ENCODE measurements at regions not wholly inside any gene's neighbourhood (a gene's known extent, or its start where the extent isn't known, plus 50 kb on each side); places are given as distances from the start of the nearest gene placed in this dataset.

GRCh38 chr14:51518280-51518679, 133.4 kb upstream of the FRMD6 start:
- no peak for DNase-seq

DNA sequence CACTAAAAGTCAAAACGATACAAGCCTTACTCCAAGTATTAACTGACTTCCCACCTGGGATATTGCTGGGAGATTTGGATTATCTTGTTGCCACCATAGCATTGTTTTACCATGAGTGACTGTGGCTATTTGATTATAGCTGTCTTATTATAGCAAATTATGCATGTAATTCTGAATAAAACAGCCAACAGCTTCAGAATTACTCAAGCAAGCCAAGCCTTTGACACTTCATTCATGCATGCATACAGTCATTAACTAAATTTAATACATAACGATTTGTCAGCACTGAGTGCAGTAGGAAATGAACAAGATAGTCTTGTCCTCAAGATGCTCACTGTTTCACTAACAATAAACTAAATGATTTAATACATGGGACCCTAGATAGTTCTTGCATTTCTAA, 133.0 kb upstream of the FRMD6 start:
- no peak for DNase-seq

DNA sequence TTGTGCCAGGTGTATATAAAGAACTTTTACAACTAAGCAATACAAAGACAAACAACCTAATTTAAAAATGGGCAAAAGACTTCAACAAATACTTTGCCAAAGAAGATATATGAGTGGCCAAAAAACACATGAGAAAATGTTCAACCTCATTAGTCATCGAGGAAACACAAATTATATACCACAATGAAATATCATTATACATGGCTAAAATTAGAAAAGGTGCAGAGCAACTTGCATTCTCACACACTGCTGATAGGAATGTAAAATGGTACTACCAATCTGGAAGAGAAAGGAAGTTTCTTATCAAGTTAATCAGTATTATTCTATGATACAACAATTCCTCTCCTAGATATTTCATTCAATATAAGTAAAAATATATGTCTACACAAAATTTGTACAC, 131.6 kb upstream of the FRMD6 start:
- DNase-seq: no peak

GRCh38 chr14:51521764-51522163, 129.9 kb upstream of the FRMD6 start:
- DNase-seq: no peak

DNA sequence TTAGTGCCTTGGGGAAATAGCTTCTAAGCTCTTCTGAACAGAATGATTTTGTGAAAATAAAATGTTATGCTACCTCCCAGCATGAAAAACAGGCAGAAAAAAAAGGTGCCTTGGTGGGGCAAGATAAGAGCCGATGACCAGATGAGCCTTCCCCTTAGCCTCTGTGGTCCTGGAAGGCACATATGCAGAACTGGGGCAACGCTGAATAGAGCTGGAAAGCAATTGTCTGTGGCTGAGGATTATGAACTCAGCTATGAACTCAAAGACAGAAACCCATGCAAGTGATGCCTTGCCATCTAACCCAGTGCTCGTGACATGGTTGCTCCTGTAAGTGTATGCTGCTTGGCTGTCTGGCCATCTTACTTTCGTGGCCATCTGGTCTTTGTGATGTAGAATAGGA, 128.5 kb upstream of the FRMD6 start:
- DNase-seq: no peak

DNA sequence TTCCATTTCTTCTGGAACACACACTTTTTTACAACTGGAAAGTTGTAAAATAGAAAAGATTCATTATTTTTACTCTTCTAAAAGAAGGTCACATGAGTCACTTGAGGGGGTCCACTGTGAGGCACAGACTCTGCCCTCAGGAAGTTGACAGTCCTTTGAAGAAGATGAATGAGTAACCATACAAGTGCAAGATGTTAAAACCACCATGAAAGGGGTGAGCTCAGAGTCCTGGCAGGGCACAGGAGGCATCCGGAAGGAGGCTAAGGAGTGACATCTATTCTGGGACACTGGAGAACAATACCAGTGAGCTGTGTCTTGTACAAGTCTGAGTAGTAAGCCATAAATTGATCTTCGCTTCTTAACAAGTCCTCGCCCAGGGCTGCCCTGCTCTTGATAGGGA, 126.0 kb upstream of the FRMD6 start:
- DNase-seq: no peak

DNA sequence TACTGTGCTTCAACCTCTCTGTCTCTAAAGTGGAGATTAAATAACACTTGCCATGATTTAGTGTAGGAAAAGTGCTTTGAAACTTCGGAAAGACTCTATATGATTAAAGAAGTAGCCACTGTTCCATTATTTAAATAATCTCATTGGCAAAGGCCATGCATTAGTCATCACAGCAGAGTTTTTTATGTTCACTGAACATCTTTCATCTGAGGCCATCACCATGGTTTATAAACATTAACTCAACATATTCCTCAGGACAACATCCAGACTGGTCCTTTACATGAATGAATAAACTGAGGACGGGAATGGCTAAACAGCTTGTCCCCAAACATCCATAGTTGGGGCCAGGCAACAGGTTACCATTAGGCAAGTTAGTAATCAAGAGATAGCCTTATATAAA, 124.6 kb upstream of the FRMD6 start:
- DNase-seq: no peak

DNA sequence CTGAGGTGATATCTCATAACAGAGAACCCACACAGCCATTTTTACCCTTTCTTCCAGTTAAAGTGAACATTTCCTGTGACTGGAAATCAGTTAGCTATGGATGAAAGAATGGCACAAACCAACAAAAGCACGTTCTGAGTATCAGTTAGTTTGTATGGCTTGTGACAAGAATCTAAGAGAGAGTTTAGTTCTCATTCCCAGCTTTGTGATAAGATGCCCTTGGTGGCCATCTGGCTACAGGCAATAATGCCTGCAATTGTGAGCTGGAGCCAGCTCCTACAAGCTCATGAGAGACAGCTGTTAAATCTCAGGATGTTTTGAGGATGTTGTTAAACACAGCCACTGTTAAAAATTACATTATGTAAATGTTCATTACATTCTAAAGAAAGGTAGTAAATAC, 122.0 kb upstream of the FRMD6 start:
- DNase-seq: no peak

DNA sequence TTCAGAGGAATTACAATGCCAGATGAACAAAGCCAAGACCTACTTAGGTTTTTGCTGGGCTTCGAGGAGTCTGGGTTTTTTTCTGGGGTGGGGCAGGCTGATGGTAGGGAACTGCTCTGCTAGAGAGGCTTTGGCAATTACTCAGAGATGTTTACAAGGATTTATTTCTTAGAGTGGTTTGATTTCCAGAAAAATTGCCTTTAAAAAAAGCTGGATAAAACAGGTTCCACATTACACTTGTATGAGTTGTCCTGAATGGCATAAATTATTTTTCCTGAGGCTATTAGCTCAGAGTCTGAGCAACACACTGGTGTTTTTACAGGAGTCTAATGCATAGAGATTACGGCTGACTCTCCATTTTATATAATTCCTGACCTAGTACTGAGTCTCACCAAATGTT, 118.5 kb upstream of the FRMD6 start:
- no peak for DNase-seq

DNA sequence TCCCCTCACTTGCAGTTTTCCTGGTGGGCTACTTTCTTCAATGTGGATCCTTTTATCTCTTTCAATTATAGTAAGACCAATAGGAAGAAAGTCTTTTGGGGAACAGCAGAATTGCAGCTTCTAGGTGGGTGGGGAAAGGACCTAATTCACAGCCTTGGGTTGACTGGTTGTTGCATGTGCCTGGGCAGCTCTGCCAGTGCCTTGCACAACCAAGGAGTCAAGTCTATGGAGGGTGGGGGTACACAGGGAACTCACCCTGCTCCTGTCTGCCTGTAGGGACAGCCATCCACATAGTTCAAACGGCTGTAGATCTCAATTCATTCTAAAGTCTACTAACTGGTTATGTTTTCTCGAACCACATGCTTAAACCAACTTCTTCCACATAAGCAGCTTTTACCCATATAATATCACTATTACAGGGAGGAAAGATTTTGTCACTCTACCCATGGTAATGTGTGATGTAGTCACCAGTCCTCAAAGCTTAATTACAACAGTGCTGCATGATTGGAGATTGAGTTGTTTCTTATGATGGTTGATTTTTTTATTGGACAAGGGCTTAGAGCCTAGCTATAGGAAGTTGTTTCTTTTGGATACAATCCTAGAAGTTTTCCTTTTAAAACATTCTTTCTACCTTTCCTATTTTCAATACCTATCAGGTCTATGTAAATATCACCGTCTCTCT, 117.7 kb upstream of the FRMD6 start:
- no peak for DNase-seq

DNA sequence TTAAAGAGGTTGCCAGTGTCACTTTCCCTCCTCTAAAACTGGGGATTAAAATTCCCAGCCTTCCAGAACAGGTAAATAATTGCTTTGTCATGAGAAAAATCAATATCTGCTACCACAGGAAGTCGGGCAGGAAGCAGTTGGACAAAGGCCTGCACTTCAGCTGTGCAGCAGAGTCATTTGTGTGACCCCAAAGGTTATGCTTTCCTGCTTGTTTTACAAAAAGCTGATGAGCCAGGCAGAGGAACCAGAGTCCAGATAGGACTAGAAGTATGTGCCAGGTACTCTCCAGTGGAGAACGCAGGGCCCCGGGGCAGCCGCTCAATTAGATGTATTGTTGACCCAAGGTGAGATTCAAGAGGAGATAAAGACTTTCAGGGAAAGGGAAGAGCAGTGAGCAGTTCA, 117.1 kb upstream of the FRMD6 start:
- DNase-seq: no peak

- DNase-seq: no peak
Observed at GRCh38 chr14:51535443-51536044, 116.2 kb upstream of the FRMD6 start.

DNA sequence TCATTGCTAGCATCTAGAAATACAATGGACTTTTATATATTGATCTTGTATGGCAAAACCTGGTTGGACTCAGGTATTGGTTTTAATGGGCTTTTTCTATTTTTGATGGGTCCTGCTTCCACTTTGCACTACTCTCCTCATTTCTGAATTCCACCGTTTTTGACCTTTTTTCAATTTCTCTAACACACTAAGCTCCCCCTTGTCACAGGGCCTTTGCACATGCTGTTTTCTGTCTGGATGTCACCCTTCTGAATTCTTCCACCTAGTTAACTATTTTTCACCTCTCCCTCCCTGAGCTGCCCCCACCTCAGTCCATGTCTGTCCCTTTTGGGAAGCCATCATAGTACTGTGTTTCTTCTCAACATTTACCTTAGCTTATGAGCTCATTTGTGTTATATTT, 112.7 kb upstream of the FRMD6 start:
- no peak for DNase-seq

DNA sequence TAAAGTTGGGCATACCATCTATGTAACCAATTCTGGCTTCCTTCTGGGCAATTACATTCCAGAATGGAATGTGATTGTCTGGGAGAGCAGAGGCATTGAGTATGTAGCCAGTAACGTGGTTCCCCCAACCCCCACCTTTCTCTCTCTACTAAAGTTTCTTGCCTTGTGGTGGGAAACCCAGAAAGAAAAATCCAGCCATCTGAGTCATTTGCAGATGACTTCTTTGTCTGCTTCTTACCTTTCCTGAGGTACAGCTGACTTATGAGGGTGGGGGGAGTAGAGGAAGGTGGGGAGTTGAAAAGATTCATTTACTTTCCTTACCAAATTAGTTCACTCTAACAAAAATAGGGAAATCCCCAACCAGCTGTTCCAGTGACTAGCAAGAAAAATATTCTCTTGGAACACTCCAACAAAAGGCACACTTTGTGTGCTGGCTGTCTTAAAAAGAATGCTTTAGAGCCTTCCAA, 112.1 kb upstream of the FRMD6 start:
- DNase-seq: no peak

DNA sequence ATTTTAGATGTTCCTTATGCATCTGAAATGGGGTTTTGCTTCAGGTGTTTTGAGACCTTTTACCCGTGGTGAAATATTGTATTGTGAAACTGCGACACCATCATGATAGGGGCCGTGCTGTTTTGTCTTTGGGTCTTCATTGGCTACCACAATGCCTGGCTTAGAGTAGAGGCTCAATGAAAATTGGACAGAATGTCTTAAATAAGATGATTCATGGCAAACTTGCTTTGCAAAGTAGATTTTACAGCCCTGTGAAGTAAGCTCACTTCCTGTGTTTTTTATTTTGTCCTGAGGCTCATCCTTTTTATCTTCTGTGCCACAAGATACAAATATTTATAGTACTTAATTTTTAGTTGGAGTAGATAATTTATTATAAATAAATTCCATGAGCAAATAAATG, 111.3 kb upstream of the FRMD6 start:
- DNase-seq: no peak

- DNase-seq: no peak
Observed at GRCh38 chr14:51544471-51544870, 107.2 kb upstream of the FRMD6 start.

DNA sequence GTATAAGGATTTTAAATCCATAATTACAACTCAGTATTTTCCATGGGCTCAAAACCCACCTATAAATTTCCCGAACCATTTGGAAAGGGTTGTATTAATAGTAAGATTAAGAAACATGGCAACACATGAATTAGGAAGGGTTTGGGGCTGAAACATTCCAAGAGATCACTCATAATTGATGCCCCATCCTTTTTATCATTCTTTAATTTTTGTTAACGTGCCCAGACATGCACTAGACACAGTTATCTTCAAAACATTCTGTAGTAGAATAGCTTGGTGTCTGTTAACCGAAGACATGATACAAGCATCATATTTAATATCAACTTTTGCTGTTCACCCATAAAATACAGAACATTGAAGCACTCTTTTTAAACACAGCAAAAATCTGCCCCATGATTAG, 106.8 kb upstream of the FRMD6 start:
- DNase-seq: no peak

- DNase-seq: no peak
Observed at GRCh38 chr14:51545396-51545795, 106.3 kb upstream of the FRMD6 start.

GRCh38 chr14:51546099-51546498, 105.6 kb upstream of the FRMD6 start:
- no peak for DNase-seq

DNA sequence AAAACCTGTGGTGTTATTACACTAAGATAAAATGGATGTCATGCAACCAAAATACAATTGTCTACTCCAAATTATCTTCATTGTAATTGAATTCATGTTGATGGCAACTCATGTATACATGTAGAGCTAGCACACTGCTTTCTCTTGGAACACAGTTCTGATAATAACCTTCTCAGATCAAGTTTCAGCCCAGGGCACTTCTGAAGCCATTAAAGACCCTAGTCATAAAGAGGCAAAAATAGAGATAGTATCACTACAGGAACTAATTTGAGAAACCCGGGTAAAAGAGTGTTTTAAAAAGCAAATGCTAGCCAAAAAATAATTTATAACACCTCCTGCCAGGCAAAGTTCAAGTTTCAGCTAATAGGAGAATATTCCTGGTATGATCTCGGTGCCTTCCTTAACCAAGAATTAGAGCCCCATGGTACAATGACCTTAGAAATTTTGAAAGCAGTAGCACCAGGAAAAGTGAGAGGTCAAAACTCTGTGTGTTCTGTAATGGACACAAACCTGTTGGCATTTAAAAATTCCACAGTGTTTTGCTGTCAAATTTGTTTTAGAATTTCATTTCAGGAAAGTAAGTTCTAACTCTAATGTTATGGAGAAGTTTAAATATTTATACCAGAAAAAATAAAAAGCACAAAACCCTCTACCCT, 105.0 kb upstream of the FRMD6 start:
- DNase-seq: no peak

DNA sequence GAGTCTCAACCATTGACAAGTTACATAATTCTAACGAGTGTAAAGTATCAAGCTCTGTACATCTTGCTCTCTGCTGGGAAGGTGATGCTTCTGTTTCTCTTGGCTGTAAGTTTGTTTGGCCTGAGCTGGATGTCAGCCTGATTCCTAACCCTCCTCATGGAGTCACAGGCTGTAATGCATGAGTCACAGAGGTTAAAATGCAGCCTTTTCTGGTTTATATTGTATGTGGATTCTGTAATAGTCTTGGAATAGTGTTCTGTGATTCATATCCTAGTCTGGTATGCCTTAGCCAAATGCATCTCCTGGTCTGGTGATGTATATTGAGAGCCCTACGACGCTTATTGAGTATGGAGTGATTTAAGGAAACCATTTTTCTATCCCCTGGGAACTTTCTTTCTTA, 104.5 kb upstream of the FRMD6 start:
- DNase-seq: no peak

- DNase-seq: no peak
Observed at GRCh38 chr14:51547701-51548100, 104.0 kb upstream of the FRMD6 start.

DNA sequence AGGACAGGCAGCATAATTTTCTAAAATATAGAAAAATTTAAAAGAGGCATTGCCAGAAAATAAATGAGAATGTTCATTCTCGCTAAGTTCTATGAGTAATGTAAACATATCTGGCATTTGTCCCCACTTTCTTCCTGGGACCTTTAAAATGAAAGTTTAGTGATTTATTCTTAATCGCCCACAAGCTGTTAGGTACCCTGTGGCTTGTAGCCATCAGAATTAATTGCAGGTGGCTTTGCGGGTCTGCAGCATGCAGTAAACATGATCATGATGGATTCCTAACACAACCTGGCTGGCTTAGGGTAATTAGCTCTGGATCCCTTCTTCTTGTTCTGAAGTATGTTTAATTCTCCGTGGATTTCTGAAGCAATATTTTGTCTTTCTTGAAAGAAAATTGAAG, 103.5 kb upstream of the FRMD6 start:
- DNase-seq: no peak

DNA sequence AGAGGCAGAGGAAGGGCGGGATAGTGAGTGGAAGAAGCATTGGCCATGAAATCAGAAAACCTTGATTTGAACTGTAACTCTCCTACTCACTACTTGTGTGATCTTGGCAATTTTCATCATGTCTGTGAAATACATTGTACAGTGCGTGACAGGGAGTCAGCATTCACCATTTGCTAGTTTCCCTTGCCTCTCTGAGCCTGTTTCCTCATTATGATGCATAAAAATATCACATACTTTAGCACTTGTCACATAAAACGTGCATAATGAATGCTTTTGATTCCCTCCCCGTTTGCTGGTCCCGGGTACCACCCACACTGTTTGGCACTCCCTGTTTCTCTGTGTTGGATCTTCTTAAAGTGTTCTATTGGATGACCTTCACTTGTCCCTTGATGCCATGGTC, 101.1 kb upstream of the FRMD6 start:
- no peak for DNase-seq

DNA sequence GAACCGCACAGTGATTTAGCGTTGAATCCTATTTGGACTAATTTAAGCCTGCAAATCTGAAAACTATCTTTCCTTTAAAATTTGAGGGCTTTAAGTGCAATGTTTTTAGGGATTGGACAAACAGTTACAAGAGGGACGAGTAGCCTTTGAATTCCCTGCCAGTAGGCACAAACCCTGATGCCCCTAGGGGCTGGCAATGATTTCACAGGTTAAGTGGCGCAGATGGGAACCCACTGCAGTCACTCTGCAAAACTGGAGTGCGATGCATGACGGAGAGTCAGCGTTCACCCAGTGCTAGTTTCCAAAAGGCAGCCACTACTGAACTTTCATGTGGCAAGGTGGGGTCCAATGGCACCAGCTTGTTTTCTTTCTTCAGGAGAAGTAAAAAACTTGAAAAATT, 99.4 kb upstream of the FRMD6 start:
- no peak for DNase-seq
